ENCODE measurements at regions not wholly inside any gene's neighbourhood (a gene's known extent, or its start where the extent isn't known, plus 50 kb on each side); places are given as distances from the start of the nearest gene placed in this dataset.

GRCh38 chr3:94494992-94495391 lies 432.1 kb downstream of the NSUN3 start:
- TF ChIP-seq GATA2 (IDR thresholded peaks at IDR 0.05; ENCODE audit: low read depth, low read length) (peak; percentile 32; the same call in 1 of the 2 replicates), GATA3 (IDR thresholded peaks at IDR 0.05; ENCODE audit: low read depth, low read length) (peak; percentile 87)
